Vagina (tissue), 2 donors: ENCODE measurements at regions not wholly inside any gene's neighbourhood (a gene's known extent, or its start where the extent isn't known, plus 50 kb on each side); places are given as distances from the start of the nearest gene placed in this dataset.
A peak's percentile ranks its signal among the peaks of the same experiment; 100 is the strongest.

Experiments used
- DNase-seq, 2 donors: peaks; one replicate each; pipeline ENCODE4 v3.0.0-alpha.2; 2017; ENCODE audit errors: extremely low spot score in 2 of 2
- H3K27ac ChIP-seq: fragments of 200-600 bp; sonication (generic); one replicate; pipeline ENCODE4 v1.5.1; 2019
- H3K27me3 ChIP-seq: fragments of 200-600 bp; sonication (generic); one replicate; pipeline ENCODE4 v1.5.1; 2019
- H3K36me3 ChIP-seq, 2 donors: fragments of 200-600 bp; sonication (generic); one replicate each; pipeline ENCODE4 v1.5.1; 2017 to 2019
- H3K4me1 ChIP-seq: fragments of 200-600 bp; sonication (generic); one replicate; pipeline ENCODE4 v1.5.1; 2019
- H3K4me3 ChIP-seq, 2 donors: fragments of 200-600 bp; sonication (generic); 1 replicate in 1 of 2; 2 replicates in 1 of 2; pipeline ENCODE4 v1.5.1; 2016 to 2019
- H3K9me3 ChIP-seq: fragments of 200-600 bp; sonication (generic); one replicate; pipeline ENCODE4 v1.5.1; 2019
- CTCF ChIP-seq, 3 experiments: fragments of 450-650 bp in 2 of 3; fragments of 200-600 bp in 1 of 3; sonication (generic) in 1 of 3; IDR thresholded peaks; one replicate each; pipeline ENCODE4 v1.5.1; 2017 to 2019; ENCODE audit warnings: antibody characterized with exemption in 3 of 3, mild to moderate bottlenecking in 2 of 3, moderate library complexity in 2 of 3
- POLR2A ChIP-seq, 2 donors: fragments of 450-650 bp; IDR thresholded peaks; one replicate each; pipeline ENCODE4 v1.6.1; 2017; ENCODE audit warnings: antibody characterized with exemption in 2 of 2, mild to moderate bottlenecking in 2 of 2, moderate library complexity in 2 of 2
- POLR2AphosphoS5 ChIP-seq, 2 donors: sonication (generic); formaldehyde crosslinking; IDR thresholded peaks; one replicate each; pipeline ENCODE4 v1.9.0; 2017; ENCODE audit warnings: antibody characterized with exemption in 2 of 2, mild to moderate bottlenecking in 2 of 2, low read depth in 1 of 2; ENCODE audit not compliant: insufficient read depth in 1 of 2
- intact Hi-C: fragments of 100-400 bp; cut with DNase I; formaldehyde crosslinking; loops from one replicate; pipeline ENCODE4 v1.15.1; 2023

GRCh38 chr4:38189445-38189844 lies 229.2 kb downstream of the PTTG2 start:
- DNase-seq: no peak
- intact Hi-C loops: no loop called here
- H3K27me3 ChIP-seq: no peaks in the 10 kb centered on the region
- H3K4me3 ChIP-seq: no peak overlapping the region
- no peak for TF ChIP-seq POLR2AphosphoS5 (IDR thresholded peaks at IDR 0.05; ENCODE audit: insufficient read depth in 1 of 2, low read depth in 1 of 2)
- no peak for TF ChIP-seq POLR2A (IDR thresholded peaks at IDR 0.05)
- H3K4me1 ChIP-seq: peaks cover 40% of the 10 kb centered on the region
- H3K36me3 ChIP-seq: no peaks in the 10 kb centered on the region
- no peaks in the 10 kb centered on the region for H3K9me3 ChIP-seq
- H3K27ac ChIP-seq: no peak overlapping the region

GRCh38 chr4:38190717-38191178 lies 230.6 kb downstream of the PTTG2 start:
- no peak for DNase-seq
- H3K4me3 ChIP-seq: no peak overlapping the region
- H3K27ac ChIP-seq: peak overlapping the region; percentile 62
- intact Hi-C loops: no loop called here
- no peaks in the 10 kb centered on the region for H3K9me3 ChIP-seq
- TF ChIP-seq CTCF (IDR thresholded peaks at IDR 0.05) (no peak), POLR2AphosphoS5 (IDR thresholded peaks at IDR 0.05; ENCODE audit: insufficient read depth in 1 of 2, low read depth in 1 of 2) (no peak), POLR2A (IDR thresholded peaks at IDR 0.05) (no peak)
- no peaks in the 10 kb centered on the region for H3K36me3 ChIP-seq
- H3K4me1 ChIP-seq: peaks cover 40% of the 10 kb centered on the region
- H3K27me3 ChIP-seq: no peaks in the 10 kb centered on the region

- Histone ChIP-seq H3K27ac (no peak overlapping the region), H3K4me1 (peaks cover 40% of the 10 kb centered on the region), H3K4me3 (no peak overlapping the region), H3K27me3 (no peaks in the 10 kb centered on the region), H3K9me3 (no peaks in the 10 kb centered on the region), H3K36me3 (no peaks in the 10 kb centered on the region)
- intact Hi-C loops: no loop called here
- DNase-seq: no peak
- no peak for TF ChIP-seq POLR2AphosphoS5 (IDR thresholded peaks at IDR 0.05; ENCODE audit: insufficient read depth in 1 of 2, low read depth in 1 of 2)
- TF ChIP-seq CTCF (IDR thresholded peaks at IDR 0.05): no peak
- no peak for TF ChIP-seq POLR2A (IDR thresholded peaks at IDR 0.05)
These were observed 232.3 kb downstream of the PTTG2 start for GRCh38 chr4:38192516-38192915.

GRCh38 chr4:38193236-38193863 lies 233.2 kb downstream of the PTTG2 start:
- H3K4me3 ChIP-seq: no peak overlapping the region
- intact Hi-C loops: no loop called here
- H3K27me3 ChIP-seq: no peaks in the 10 kb centered on the region
- no peaks in the 10 kb centered on the region for H3K36me3 ChIP-seq
- no peak overlapping the region for H3K27ac ChIP-seq
- no peaks in the 10 kb centered on the region for H3K9me3 ChIP-seq
- TF ChIP-seq CTCF (IDR thresholded peaks at IDR 0.05): no peak
- DNase-seq: no peak
- peaks cover 40% of the 10 kb centered on the region for H3K4me1 ChIP-seq

- DNase-seq: no peak
- no peak overlapping the region for H3K27ac ChIP-seq
- no peaks in the 10 kb centered on the region for H3K9me3 ChIP-seq
- peaks cover 34% of the 10 kb centered on the region for H3K4me1 ChIP-seq
- no peak overlapping the region for H3K4me3 ChIP-seq
- H3K27me3 ChIP-seq: no peaks in the 10 kb centered on the region
- intact Hi-C loops: no loop called here
- H3K36me3 ChIP-seq: no peaks in the 10 kb centered on the region
- TF ChIP-seq CTCF (IDR thresholded peaks at IDR 0.05): no peak
- TF ChIP-seq POLR2A (IDR thresholded peaks at IDR 0.05): no peak
- TF ChIP-seq POLR2AphosphoS5 (IDR thresholded peaks at IDR 0.05; ENCODE audit: insufficient read depth in 1 of 2, low read depth in 1 of 2): no peak
These were observed 233.9 kb downstream of the PTTG2 start for GRCh38 chr4:38194047-38194602.
